ENCODE measurements at regions not wholly inside any gene's neighbourhood (a gene's known extent, or its start where the extent isn't known, plus 50 kb on each side); places are given as distances from the start of the nearest gene placed in this dataset.
"Not testable (repeated sequence)": the region's sequence is repeated elsewhere in the genome, so short reads cannot be mapped to it uniquely, and the experiment has no call there.

GRCh38 chr2:37759989-37760388, 88.5 kb upstream of the CDC42EP3 start:
- DNase-seq: not testable (repeated sequence)

- no peak for DNase-seq
Measured at GRCh38 chr2:37760471-37760870, 89.0 kb upstream of the CDC42EP3 start.

GRCh38 chr2:37762281-37762680, 90.8 kb upstream of the CDC42EP3 start:
- DNase-seq: not testable (repeated sequence)

- DNase-seq: no peak
Measured at GRCh38 chr2:37764739-37765138, 93.3 kb upstream of the CDC42EP3 start.

- DNase-seq: no peak
Measured at GRCh38 chr2:37766106-37766505, 94.7 kb upstream of the CDC42EP3 start.

GRCh38 chr2:37767046-37767445, 95.6 kb upstream of the CDC42EP3 start:
- DNase-seq: no peak

- DNase-seq: peak; percentile 80
Measured at GRCh38 chr2:37767959-37768925, 96.8 kb upstream of the CDC42EP3 start.

- DNase-seq: no peak
Measured at GRCh38 chr2:37769551-37769950, 98.1 kb upstream of the CDC42EP3 start.

GRCh38 chr2:37770797-37771196, 99.4 kb upstream of the CDC42EP3 start:
- DNase-seq: no peak

GRCh38 chr2:37771600-37772088, 100.2 kb upstream of the CDC42EP3 start:
- DNase-seq: no peak

GRCh38 chr2:37773371-37774130, 102.1 kb upstream of the CDC42EP3 start:
- no peak for DNase-seq

- not testable (repeated sequence) for DNase-seq
Measured at GRCh38 chr2:37774171-37774944, 102.9 kb upstream of the CDC42EP3 start.

- no peak for DNase-seq
Measured at GRCh38 chr2:37774976-37775907, 103.8 kb upstream of the CDC42EP3 start.

- no peak for DNase-seq
Measured at GRCh38 chr2:37775908-37776250, 104.4 kb upstream of the CDC42EP3 start.

- peak; percentile 36 for DNase-seq
Measured at GRCh38 chr2:37776487-37776886, 105.0 kb upstream of the CDC42EP3 start.

GRCh38 chr2:37779139-37779538, 107.7 kb upstream of the CDC42EP3 start:
- no peak for DNase-seq

- no peak for DNase-seq
Measured at GRCh38 chr2:37779611-37780386, 108.4 kb upstream of the CDC42EP3 start.

GRCh38 chr2:37780387-37780676, 108.9 kb upstream of the CDC42EP3 start:
- no peak for DNase-seq

- no peak for DNase-seq
Measured at GRCh38 chr2:37781028-37781427, 109.6 kb upstream of the CDC42EP3 start.

- DNase-seq: no peak
Measured at GRCh38 chr2:37782155-37782673, 110.8 kb upstream of the CDC42EP3 start.

All from femur (tissue), 1 donor.